ENCODE measurements at regions not wholly inside any gene's neighbourhood (a gene's known extent, or its start where the extent isn't known, plus 50 kb on each side); places are given as distances from the start of the nearest gene placed in this dataset.

DNA sequence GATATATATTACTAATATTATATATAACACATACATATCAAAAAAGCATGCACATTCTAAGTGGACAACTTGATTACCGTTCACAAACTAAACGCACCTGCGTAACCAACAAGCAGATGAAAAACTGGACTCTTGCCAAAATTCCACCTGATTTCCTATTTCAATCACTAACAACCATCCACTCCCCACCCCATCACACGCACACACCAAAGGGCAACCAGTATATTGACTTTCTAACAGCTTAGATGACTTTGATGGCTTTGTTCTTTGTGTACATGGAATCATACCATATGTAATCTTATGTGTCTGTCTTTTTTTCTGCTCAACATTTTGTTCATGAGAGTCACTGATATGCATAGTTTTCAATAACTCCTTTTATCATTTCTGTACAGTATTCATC is 496.8 kb upstream of the ARRDC4 start:
- TF ChIP-seq, protein P1, sequence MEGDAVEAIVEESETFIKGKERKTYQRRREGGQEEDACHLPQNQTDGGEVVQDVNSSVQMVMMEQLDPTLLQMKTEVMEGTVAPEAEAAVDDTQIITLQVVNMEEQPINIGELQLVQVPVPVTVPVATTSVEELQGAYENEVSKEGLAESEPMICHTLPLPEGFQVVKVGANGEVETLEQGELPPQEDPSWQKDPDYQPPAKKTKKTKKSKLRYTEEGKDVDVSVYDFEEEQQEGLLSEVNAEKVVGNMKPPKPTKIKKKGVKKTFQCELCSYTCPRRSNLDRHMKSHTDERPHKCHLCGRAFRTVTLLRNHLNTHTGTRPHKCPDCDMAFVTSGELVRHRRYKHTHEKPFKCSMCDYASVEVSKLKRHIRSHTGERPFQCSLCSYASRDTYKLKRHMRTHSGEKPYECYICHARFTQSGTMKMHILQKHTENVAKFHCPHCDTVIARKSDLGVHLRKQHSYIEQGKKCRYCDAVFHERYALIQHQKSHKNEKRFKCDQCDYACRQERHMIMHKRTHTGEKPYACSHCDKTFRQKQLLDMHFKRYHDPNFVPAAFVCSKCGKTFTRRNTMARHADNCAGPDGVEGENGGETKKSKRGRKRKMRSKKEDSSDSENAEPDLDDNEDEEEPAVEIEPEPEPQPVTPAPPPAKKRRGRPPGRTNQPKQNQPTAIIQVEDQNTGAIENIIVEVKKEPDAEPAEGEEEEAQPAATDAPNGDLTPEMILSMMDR (IDR thresholded peaks at IDR 0.05; ENCODE audit: low read depth, low read length, poor library complexity, severe bottlenecking): no peak
- TF ChIP-seq EZH2phosphoT487 (IDR thresholded peaks at IDR 0.05; ENCODE audit: borderline replicate concordance, low read length): no peak
